ENCODE measurements at regions not wholly inside any gene's neighbourhood (a gene's known extent, or its start where the extent isn't known, plus 50 kb on each side); places are given as distances from the start of the nearest gene placed in this dataset.
"Not testable (repeated sequence)": the region's sequence is repeated elsewhere in the genome, so short reads cannot be mapped to it uniquely, and the experiment has no call there.

- no peaks in the 10 kb centered on the region for H3K36me3 ChIP-seq
- H3K27me3 ChIP-seq = no peaks in the 10 kb centered on the region
- WGBS (ENCODE audit: insufficient coverage, low coverage, low lambda C conversion rate, missing lambda C conversion rate) = 65% methylated on average over 2 of the region's 2 CpGs
- H3K4me3 ChIP-seq = no peak overlapping the region
- intact Hi-C loops (cut with DNase I) = no loop called here
- ATAC-seq (no peak), DNase-seq (no peak)
- no peak for TF ChIP-seq CTCF (IDR thresholded peaks at IDR 0.05)
- TF ChIP-seq POLR2A (IDR thresholded peaks at IDR 0.05) = no peak
- peaks cover 0 to 4% (median 0%) of the 10 kb centered on the region in 4 donors for H3K9me3 ChIP-seq
- H3K4me1 ChIP-seq = no peaks in the 10 kb centered on the region
- H3K27ac ChIP-seq = no peak overlapping the region
Measured at GRCh38 chr9:129541270-129541669, 79.6 kb downstream of the C9orf50 start.

GRCh38 chr9:129539446-129539845 is 81.5 kb downstream of the C9orf50 start:
- Histone ChIP-seq H3K27me3 (no peaks in the 10 kb centered on the region), H3K4me3 (no peak overlapping the region), H3K27ac (no peak overlapping the region), H3K36me3 (no peaks in the 10 kb centered on the region), H3K9me3 (peaks cover 0 to 4% (median 0%) of the 10 kb centered on the region in 4 donors), H3K4me1 (no peaks in the 10 kb centered on the region)
- 88% methylated on average over 4 of the region's 4 CpGs for WGBS (ENCODE audit: insufficient coverage, low coverage, low lambda C conversion rate, missing lambda C conversion rate)
- intact Hi-C loops (cut with DNase I) = no loop called here
- ATAC-seq (no peak), DNase-seq (no peak)
- TF ChIP-seq CTCF (IDR thresholded peaks at IDR 0.05) = no peak
- no peak for TF ChIP-seq POLR2A (IDR thresholded peaks at IDR 0.05)

GRCh38 chr9:129531860-129532402 is 89.0 kb downstream of the C9orf50 start:
- H3K27ac ChIP-seq; H3K4me1 ChIP-seq; ATAC-seq; H3K4me3 ChIP-seq; H3K27me3 ChIP-seq; DNase-seq; intact Hi-C loops (cut with DNase I); H3K9me3 ChIP-seq; H3K36me3 ChIP-seq: not testable (repeated sequence)
- WGBS (ENCODE audit: insufficient coverage, low coverage, low lambda C conversion rate, missing lambda C conversion rate) = 82% methylated on average over 3 of the region's 5 CpGs

GRCh38 chr9:129527955-129528354 is 92.9 kb downstream of the C9orf50 start:
- DNase-seq; H3K4me1 ChIP-seq; H3K4me3 ChIP-seq; H3K36me3 ChIP-seq; intact Hi-C loops (cut with DNase I); H3K27me3 ChIP-seq; H3K9me3 ChIP-seq; H3K27ac ChIP-seq; ATAC-seq: not testable (repeated sequence)
- 100% methylated on average over 1 of the region's 1 CpG for WGBS (ENCODE audit: insufficient coverage, low coverage, low lambda C conversion rate, missing lambda C conversion rate)

GRCh38 chr9:129525656-129526196 is 95.2 kb downstream of the C9orf50 start:
- Histone ChIP-seq H3K36me3 (no peaks in the 10 kb centered on the region), H3K27me3 (no peaks in the 10 kb centered on the region), H3K27ac (no peak overlapping the region), H3K9me3 (no peaks in the 10 kb centered on the region), H3K4me1 (no peaks in the 10 kb centered on the region), H3K4me3 (no peak overlapping the region)
- DNase-seq (no peak), ATAC-seq (no peak)
- intact Hi-C loops (cut with DNase I) = no loop called here
- WGBS (ENCODE audit: insufficient coverage, low coverage, low lambda C conversion rate, missing lambda C conversion rate) = 100% methylated on average over 3 of the region's 3 CpGs
- TF ChIP-seq CTCF (IDR thresholded peaks at IDR 0.05) (no peak), POLR2A (IDR thresholded peaks at IDR 0.05) (no peak)
